GM18508 (cell line): ENCODE measurements at regions not wholly inside any gene's neighbourhood (a gene's known extent, or its start where the extent isn't known, plus 50 kb on each side); places are given as distances from the start of the nearest gene placed in this dataset.
"Not testable (repeated sequence)": the region's sequence is repeated elsewhere in the genome, so short reads cannot be mapped to it uniquely, and the experiment has no call there.

ENCODE experiments used
- ATAC-seq: cut with Tn5 transposase; IDR thresholded peaks from one replicate; pipeline ENCODE4 v1.9.1; 2021; ENCODE audit warnings: moderate number of reproducible peaks; ENCODE audit not compliant: insufficient read depth, unreplicated experiment

- ATAC-seq, result not testable (repeated sequence)
Observed at GRCh38 chr14:19167454-19168190, 200.4 kb downstream of the POTEM start.

- ATAC-seq, result not testable (repeated sequence)
Observed at GRCh38 chr14:19168261-19168660, 201.0 kb downstream of the POTEM start.

- ATAC-seq, result not testable (repeated sequence)
Observed at GRCh38 chr14:19169561-19170362, 202.5 kb downstream of the POTEM start.

GRCh38 chr14:19172745-19173144 is 205.5 kb downstream of the POTEM start:
- not testable (repeated sequence) for ATAC-seq

GRCh38 chr14:19173188-19173587 is 206.0 kb downstream of the POTEM start:
- ATAC-seq, result not testable (repeated sequence)

- not testable (repeated sequence) for ATAC-seq
Observed at GRCh38 chr14:19177435-19177834, 210.2 kb downstream of the POTEM start.

GRCh38 chr14:19180297-19180696 is 213.1 kb downstream of the POTEM start:
- ATAC-seq, result not testable (repeated sequence)

GRCh38 chr14:19180881-19181280 is 213.6 kb downstream of the POTEM start:
- not testable (repeated sequence) for ATAC-seq

- not testable (repeated sequence) for ATAC-seq
Observed at GRCh38 chr14:19195146-19195545, 227.9 kb downstream of the POTEM start.

GRCh38 chr14:19197488-19198234 is 230.4 kb downstream of the POTEM start:
- ATAC-seq, result not testable (repeated sequence)

- ATAC-seq, result not testable (repeated sequence)
Observed at GRCh38 chr14:19198341-19198740, 231.1 kb downstream of the POTEM start.

GRCh38 chr14:19201394-19202052 is 232.6 kb downstream of the POTEG start:
- ATAC-seq, result not testable (repeated sequence)

GRCh38 chr14:19202053-19202442 is 232.1 kb downstream of the POTEG start:
- ATAC-seq, result not testable (repeated sequence)

- not testable (repeated sequence) for ATAC-seq
Observed at GRCh38 chr14:19203250-19203972, 230.7 kb downstream of the POTEG start.

GRCh38 chr14:19204827-19205226 is 229.3 kb downstream of the POTEG start:
- ATAC-seq, result not testable (repeated sequence)

- ATAC-seq, result not testable (repeated sequence)
Observed at GRCh38 chr14:19216480-19216879, 217.7 kb downstream of the POTEG start.

- ATAC-seq, result not testable (repeated sequence)
Observed at GRCh38 chr14:19219423-19219822, 214.7 kb downstream of the POTEG start.

- not testable (repeated sequence) for ATAC-seq
Observed at GRCh38 chr14:19231421-19231820, 202.7 kb downstream of the POTEG start.

- not testable (repeated sequence) for ATAC-seq
Observed at GRCh38 chr14:19234059-19234458, 200.1 kb downstream of the POTEG start.
